CD4-positive, alpha-beta T cell (primary cell): ENCODE measurements at regions not wholly inside any gene's neighbourhood (a gene's known extent, or its start where the extent isn't known, plus 50 kb on each side); places are given as distances from the start of the nearest gene placed in this dataset.
A peak's percentile ranks its signal among the peaks of the same experiment; 100 is the strongest.

Source experiments
- ATAC-seq: fragments of 200-7000 bp; cut with Tn5 transposase; one replicate; pipeline ENCODE4 v1.10.0; 2022; ENCODE audit warnings: mild to moderate bottlenecking; ENCODE audit not compliant: poor library complexity
- CTCF ChIA-PET: fragments of 350-600 bp; sonication (Branson Sonifier 250); formaldehyde crosslinking; loops from one replicate; lab custom pipeline; 2021; ENCODE audit warnings: antibody characterized with exemption, inconsistent platforms; lab: Charles Lee
- POLR2A ChIA-PET: fragments of 350-600 bp; sonication (Branson Sonifier 250); formaldehyde crosslinking; loops from one replicate; lab custom pipeline; 2021; ENCODE audit warnings: antibody characterized with exemption, inconsistent platforms; lab: Charles Lee
- DNase-seq, 14 experiments: peaks; one replicate each; pipeline ENCODE4 v3.0.0-alpha.2; 2013 to 2020; ENCODE audit warnings: mixed read lengths in 2 of 14
- H3K27ac ChIP-seq, 2 donors: one replicate each; pipeline versions ENCODE4 v1.5.1 to v1.7.0; 2013; ENCODE audit warnings: low read length in 2 of 2, low read depth in 1 of 2, mild to moderate bottlenecking in 1 of 2
- H3K27me3 ChIP-seq, 2 experiments: 1 replicate in 1 of 2; 2 replicates in 1 of 2; pipeline versions ENCODE4 v1.6.1 to v1.7.0; 2013; ENCODE audit warnings: low read length in 2 of 2, control low read depth in 1 of 2, mild to moderate bottlenecking in 1 of 2, moderate library complexity in 1 of 2; ENCODE audit not compliant: insufficient read depth in 2 of 2, control insufficient read depth in 1 of 2
- H3K36me3 ChIP-seq: one replicate; pipeline ENCODE4 v1.6.1; 2013; ENCODE audit warnings: low read length, control low read depth; ENCODE audit not compliant: insufficient read depth
- H3K4me1 ChIP-seq: one replicate; pipeline ENCODE4 v1.6.1; 2013; ENCODE audit warnings: low read length, control low read depth; ENCODE audit not compliant: insufficient read depth
- H3K4me3 ChIP-seq: one replicate; pipeline ENCODE4 v1.5.1; 2013; ENCODE audit warnings: mild to moderate bottlenecking, low read length, moderate library complexity
- H3K9me3 ChIP-seq, 2 experiments: 1 replicate in 1 of 2; 2 replicates in 1 of 2; pipeline versions ENCODE4 v1.6.1 to v1.7.0; 2013; ENCODE audit warnings: low read length in 2 of 2, mild to moderate bottlenecking in 2 of 2, control low read depth in 1 of 2, moderate library complexity in 1 of 2; ENCODE audit not compliant: control insufficient read depth in 1 of 2, insufficient read depth in 1 of 2
- H3K27ac Mint-ChIP-seq: one replicate; pipeline ENCODE4 v1.8.0; 2020; ENCODE audit warnings: mixed read lengths
- H3K27me3 Mint-ChIP-seq: one replicate; pipeline ENCODE4 v1.8.0; 2021; ENCODE audit warnings: mixed read lengths
- H3K36me3 Mint-ChIP-seq: one replicate; pipeline ENCODE4 v1.8.0; 2021; ENCODE audit warnings: low read depth, mixed read lengths
- H3K4me1 Mint-ChIP-seq: one replicate; pipeline ENCODE4 v1.8.0; 2021; ENCODE audit warnings: low read depth, mixed read lengths
- H3K4me3 Mint-ChIP-seq: one replicate; pipeline ENCODE4 v1.8.0; 2020; ENCODE audit warnings: mild to moderate bottlenecking, mixed read lengths
- H3K9me3 Mint-ChIP-seq: one replicate; pipeline ENCODE4 v1.8.0; 2020; ENCODE audit warnings: mixed read lengths
- CTCF ChIP-seq: fragments of 200-600 bp; IDR thresholded peaks from one replicate; pipeline ENCODE4 v1.8.0; 2022; ENCODE audit warnings: antibody characterized with exemption, mild to moderate bottlenecking
- intact Hi-C, 2 experiments: fragments of 100-400 bp; cut with DNase I in 1 of 2; cut with micrococcal nuclease in 1 of 2; formaldehyde crosslinking; loops; one replicate each; pipeline versions ENCODE4 v1.15.1 to v1.9.0; 2023 to 2025; cut with DNase I, micrococcal nuclease

GRCh38 chr10:27369880-27370279, 129.3 kb upstream of the ACBD5 start:
- no peak overlapping the region for H3K27ac Mint-ChIP-seq
- ChIA-PET CTCF (interaction anchor here (0.6 kb wide), 1 partner anchor 375 kb away, joined by 3 read pairs; no protein-coding TSS in a partner anchor), POLR2A (no interaction called here)
- H3K4me1 Mint-ChIP-seq: no peaks in the 10 kb centered on the region
- H3K27me3 Mint-ChIP-seq: no peaks in the 10 kb centered on the region
- H3K36me3 Mint-ChIP-seq: no peaks in the 10 kb centered on the region
- Histone ChIP-seq H3K4me1 (no peaks in the 10 kb centered on the region), H3K27ac (no peak overlapping the region), H3K9me3 (no peaks in the 10 kb centered on the region), H3K36me3 (no peaks in the 10 kb centered on the region), H3K4me3 (no peak overlapping the region), H3K27me3 (no peaks in the 10 kb centered on the region)
- intact Hi-C loops: loop anchor here (2.0 to 10.0 kb wide), 5 partner anchors 287 to 1035 kb away; no protein-coding TSS in a partner anchor
- no peaks in the 10 kb centered on the region for H3K9me3 Mint-ChIP-seq
- H3K4me3 Mint-ChIP-seq: no peak overlapping the region
- DNase-seq (peak in 1 of 14 experiments; percentile 2), ATAC-seq (no peak)
- TF ChIP-seq CTCF: peak; percentile 32

- H3K9me3 Mint-ChIP-seq: no peaks in the 10 kb centered on the region
- CTCF ChIA-PET: no interaction called here
These were observed 128.1 kb upstream of the ACBD5 start for GRCh38 chr10:27368706-27369105.

GRCh38 chr10:27366769-27367168, 126.2 kb upstream of the ACBD5 start:
- H3K4me3 Mint-ChIP-seq: no peak overlapping the region
- Histone ChIP-seq H3K4me3 (no peak overlapping the region), H3K36me3 (no peaks in the 10 kb centered on the region), H3K27ac (no peak overlapping the region), H3K9me3 (no peaks in the 10 kb centered on the region), H3K4me1 (no peaks in the 10 kb centered on the region), H3K27me3 (no peaks in the 10 kb centered on the region)
- DNase-seq (no peak), ATAC-seq (no peak)
- intact Hi-C loops: loop anchor here in 1 of 2 experiments (10.0 kb wide), 2 partner anchors 642 to 1032 kb away; no protein-coding TSS in a partner anchor
- no peaks in the 10 kb centered on the region for H3K27me3 Mint-ChIP-seq
- H3K27ac Mint-ChIP-seq: no peak overlapping the region
- TF ChIP-seq CTCF: no peak
- no peaks in the 10 kb centered on the region for H3K36me3 Mint-ChIP-seq
- ChIA-PET POLR2A (no interaction called here), CTCF (interaction anchor here (0.6 kb wide), 1 partner anchor 558 kb away, joined by 3 read pairs; no protein-coding TSS in a partner anchor)
- H3K9me3 Mint-ChIP-seq: no peaks in the 10 kb centered on the region
- H3K4me1 Mint-ChIP-seq: no peaks in the 10 kb centered on the region

More at GRCh38 chr10:27368706-27369105, 128.1 kb upstream of the ACBD5 start:
- Histone ChIP-seq H3K27ac (no peak overlapping the region), H3K27me3 (no peaks in the 10 kb centered on the region), H3K4me3 (no peak overlapping the region), H3K4me1 (no peaks in the 10 kb centered on the region), H3K9me3 (no peaks in the 10 kb centered on the region), H3K36me3 (no peaks in the 10 kb centered on the region)
- intact Hi-C loops: loop anchor here in 1 of 2 experiments (10.0 kb wide), 2 partner anchors 644 to 1034 kb away; no protein-coding TSS in a partner anchor
- H3K27me3 Mint-ChIP-seq: no peaks in the 10 kb centered on the region
- H3K4me3 Mint-ChIP-seq: no peak overlapping the region
- no peak overlapping the region for H3K27ac Mint-ChIP-seq
- POLR2A ChIA-PET: no interaction called here
- no peak for TF ChIP-seq CTCF
- ATAC-seq (no peak), DNase-seq (no peak)
- no peaks in the 10 kb centered on the region for H3K4me1 Mint-ChIP-seq
- H3K36me3 Mint-ChIP-seq: no peaks in the 10 kb centered on the region
